Endodermal cell (in vitro differentiated cells): ENCODE measurements at regions not wholly inside any gene's neighbourhood (a gene's known extent, or its start where the extent isn't known, plus 50 kb on each side); places are given as distances from the start of the nearest gene placed in this dataset.

Source experiments
- DNase-seq: peaks from one replicate; pipeline ENCODE4 v3.0.0-alpha.2; 2017
- H3K27ac ChIP-seq: 2 replicates; pipeline ENCODE4 v1.5.1; 2013; ENCODE audit warnings: mild to moderate bottlenecking, low read depth, low read length, moderate library complexity
- H3K27me3 ChIP-seq: 2 replicates; pipeline ENCODE4 v1.6.1; 2013; ENCODE audit warnings: mild to moderate bottlenecking, low read length, moderate library complexity; ENCODE audit not compliant: insufficient read depth, control insufficient read depth, poor library complexity, severe bottlenecking
- H3K36me3 ChIP-seq: 2 replicates; pipeline ENCODE4 v1.7.0; 2013; ENCODE audit warnings: mild to moderate bottlenecking, low read length, moderate library complexity; ENCODE audit not compliant: control insufficient read depth, insufficient read depth
- H3K4me1 ChIP-seq: one replicate; pipeline ENCODE4 v1.7.0; 2013; ENCODE audit warnings: low read length; ENCODE audit not compliant: control insufficient read depth, insufficient read depth
- H3K4me3 ChIP-seq: 2 replicates; pipeline ENCODE4 v1.5.1; 2013; ENCODE audit warnings: mild to moderate bottlenecking, low read length, moderate library complexity
- H3K9ac ChIP-seq: 2 replicates; pipeline ENCODE4 v1.6.1; 2013; ENCODE audit warnings: mild to moderate bottlenecking, low read length, moderate library complexity; ENCODE audit not compliant: poor library complexity, severe bottlenecking; ENCODE audit errors: extremely low read depth
- H3K9me3 ChIP-seq: 2 replicates; pipeline ENCODE4 v1.6.1; 2013; ENCODE audit warnings: mild to moderate bottlenecking, low read length, moderate library complexity; ENCODE audit not compliant: control insufficient read depth
- H3K27ac Mint-ChIP-seq: 2 replicates; pipeline ENCODE4 v1.8.0; 2020; ENCODE audit warnings: mixed read lengths
- H3K27me3 Mint-ChIP-seq: 2 replicates; pipeline ENCODE4 v1.8.0; 2021; ENCODE audit warnings: mild to moderate bottlenecking, mixed read lengths; ENCODE audit not compliant: insufficient read depth
- H3K36me3 Mint-ChIP-seq: 2 replicates; pipeline ENCODE4 v1.8.0; 2020; ENCODE audit warnings: low read depth, mixed read lengths
- H3K4me1 Mint-ChIP-seq: 2 replicates; pipeline ENCODE4 v1.8.0; 2020; ENCODE audit warnings: mixed read lengths
- H3K4me3 Mint-ChIP-seq: 2 replicates; pipeline ENCODE4 v1.8.0; 2020; ENCODE audit warnings: mild to moderate bottlenecking, moderate library complexity, mixed read lengths
- H3K9me3 Mint-ChIP-seq: 2 replicates; pipeline ENCODE4 v1.8.0; 2020; ENCODE audit warnings: mild to moderate bottlenecking, mixed read lengths
- WGBS, 2 experiments: methylation state at CpG; one replicate each; pipeline versions ENCODE4 v1.1.5 to v1.1.7; 2013; ENCODE audit warnings: missing lambda C conversion rate in 2 of 2, mixed read lengths in 1 of 2; ENCODE audit not compliant: insufficient coverage in 1 of 2, insufficient read length in 1 of 2; 5-methylcytosine and 5-hydroxymethylcytosine counted together
- TF ChIP-seq, protein P1 (sequence below): fragments of 200-600 bp; sonication (generic); conservative IDR thresholded peaks from 2 replicates; pipeline ENCODE4 v1.5.0; 2021; ENCODE audit warnings: antibody characterized with exemption, mild to moderate bottlenecking

GRCh38 chr9:2913026-2913425 is 69.1 kb upstream of the PUM3 start:
- TF ChIP-seq, protein P1, sequence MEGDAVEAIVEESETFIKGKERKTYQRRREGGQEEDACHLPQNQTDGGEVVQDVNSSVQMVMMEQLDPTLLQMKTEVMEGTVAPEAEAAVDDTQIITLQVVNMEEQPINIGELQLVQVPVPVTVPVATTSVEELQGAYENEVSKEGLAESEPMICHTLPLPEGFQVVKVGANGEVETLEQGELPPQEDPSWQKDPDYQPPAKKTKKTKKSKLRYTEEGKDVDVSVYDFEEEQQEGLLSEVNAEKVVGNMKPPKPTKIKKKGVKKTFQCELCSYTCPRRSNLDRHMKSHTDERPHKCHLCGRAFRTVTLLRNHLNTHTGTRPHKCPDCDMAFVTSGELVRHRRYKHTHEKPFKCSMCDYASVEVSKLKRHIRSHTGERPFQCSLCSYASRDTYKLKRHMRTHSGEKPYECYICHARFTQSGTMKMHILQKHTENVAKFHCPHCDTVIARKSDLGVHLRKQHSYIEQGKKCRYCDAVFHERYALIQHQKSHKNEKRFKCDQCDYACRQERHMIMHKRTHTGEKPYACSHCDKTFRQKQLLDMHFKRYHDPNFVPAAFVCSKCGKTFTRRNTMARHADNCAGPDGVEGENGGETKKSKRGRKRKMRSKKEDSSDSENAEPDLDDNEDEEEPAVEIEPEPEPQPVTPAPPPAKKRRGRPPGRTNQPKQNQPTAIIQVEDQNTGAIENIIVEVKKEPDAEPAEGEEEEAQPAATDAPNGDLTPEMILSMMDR: no peak
- no peaks in the 10 kb centered on the region for H3K36me3 ChIP-seq
- H3K4me3 ChIP-seq: no peak overlapping the region
- H3K27me3 Mint-ChIP-seq: no peaks in the 10 kb centered on the region
- no peaks in the 10 kb centered on the region for H3K4me1 Mint-ChIP-seq
- no peak for DNase-seq
- no peaks in the 10 kb centered on the region for H3K9me3 ChIP-seq
- no peaks in the 10 kb centered on the region for H3K4me1 ChIP-seq
- H3K27me3 ChIP-seq: no peaks in the 10 kb centered on the region
- no peaks in the 10 kb centered on the region for H3K36me3 Mint-ChIP-seq
- no peak overlapping the region for H3K27ac ChIP-seq
- H3K4me3 Mint-ChIP-seq: no peak overlapping the region
- H3K27ac Mint-ChIP-seq: no peak overlapping the region
- WGBS, 2 experiments: 75 to 85% methylated on average over 1 to 2 of the region's 2 CpGs
- H3K9me3 Mint-ChIP-seq: no peaks in the 10 kb centered on the region
- H3K9ac ChIP-seq: no peak overlapping the region

- Mint-ChIP-seq H3K27ac (no peak overlapping the region), H3K36me3 (no peaks in the 10 kb centered on the region), H3K4me1 (peaks cover 2% of the 10 kb centered on the region), H3K4me3 (no peak overlapping the region), H3K9me3 (no peaks in the 10 kb centered on the region), H3K27me3 (no peaks in the 10 kb centered on the region)
- Histone ChIP-seq H3K27ac (no peak overlapping the region), H3K4me3 (no peak overlapping the region), H3K9me3 (no peaks in the 10 kb centered on the region), H3K36me3 (no peaks in the 10 kb centered on the region), H3K9ac (no peak overlapping the region), H3K4me1 (no peaks in the 10 kb centered on the region), H3K27me3 (no peaks in the 10 kb centered on the region)
- 86 to 87% methylated on average over 1 of the region's 1 CpG for WGBS, 2 experiments
- TF ChIP-seq, protein P1: no peak
- DNase-seq: no peak
These were observed 63.5 kb upstream of the PUM3 start for GRCh38 chr9:2907411-2907810.

- TF ChIP-seq, protein P1: no peak
- no peak overlapping the region for H3K4me3 Mint-ChIP-seq
- Histone ChIP-seq H3K9ac (no peak overlapping the region), H3K4me1 (no peaks in the 10 kb centered on the region), H3K36me3 (no peaks in the 10 kb centered on the region), H3K4me3 (no peak overlapping the region), H3K27ac (no peak overlapping the region), H3K27me3 (no peaks in the 10 kb centered on the region), H3K9me3 (no peaks in the 10 kb centered on the region)
- DNase-seq: no peak
- H3K9me3 Mint-ChIP-seq: peaks cover 15% of the 10 kb centered on the region
- H3K4me1 Mint-ChIP-seq: peaks cover 2% of the 10 kb centered on the region
- no peaks in the 10 kb centered on the region for H3K27me3 Mint-ChIP-seq
- H3K36me3 Mint-ChIP-seq: no peaks in the 10 kb centered on the region
- 40 to 58% methylated on average over 1 to 2 of the region's 2 CpGs for WGBS, 2 experiments
- H3K27ac Mint-ChIP-seq: no peak overlapping the region
These were observed 60.5 kb upstream of the PUM3 start for GRCh38 chr9:2904242-2904930.
